ENCODE measurements at regions not wholly inside any gene's neighbourhood (a gene's known extent, or its start where the extent isn't known, plus 50 kb on each side); places are given as distances from the start of the nearest gene placed in this dataset.
"Not testable (repeated sequence)": the region's sequence is repeated elsewhere in the genome, so short reads cannot be mapped to it uniquely, and the experiment has no call there.

DNA sequence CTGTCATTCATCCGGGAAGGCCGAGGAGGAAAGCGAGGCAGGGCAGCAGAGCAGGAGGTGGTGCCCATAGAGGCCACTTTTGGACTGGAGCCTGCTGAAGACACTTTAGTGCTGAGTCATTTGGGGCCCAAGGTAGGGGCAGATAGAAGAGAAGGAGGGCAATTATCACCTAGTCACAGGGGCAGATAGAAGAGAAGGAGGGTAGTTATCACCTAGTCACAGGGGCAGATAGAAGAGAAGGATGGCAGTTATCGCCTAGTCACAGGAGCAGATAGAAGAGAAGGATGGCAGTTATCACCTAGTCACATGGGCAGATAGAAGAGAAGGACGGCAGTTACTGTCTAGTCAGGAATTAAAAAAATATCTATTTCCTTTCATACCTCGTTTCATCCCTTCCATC is 1372.6 kb downstream of the FOXD4L5 start:
- DNase-seq (ENCODE audit: low spot score), result not testable (repeated sequence)

- not testable (repeated sequence) for DNase-seq (ENCODE audit: low spot score)
Observed at GRCh38 chr9:63909076-63909475, 1375.9 kb downstream of the FOXD4L5 start.

- not testable (repeated sequence) for DNase-seq (ENCODE audit: low spot score)
Observed at GRCh38 chr9:63899637-63900190, 1385.3 kb downstream of the FOXD4L5 start.

- not testable (repeated sequence) for DNase-seq (ENCODE audit: low spot score)
Observed at GRCh38 chr9:63881386-63881785, 1403.6 kb downstream of the FOXD4L5 start.

DNA sequence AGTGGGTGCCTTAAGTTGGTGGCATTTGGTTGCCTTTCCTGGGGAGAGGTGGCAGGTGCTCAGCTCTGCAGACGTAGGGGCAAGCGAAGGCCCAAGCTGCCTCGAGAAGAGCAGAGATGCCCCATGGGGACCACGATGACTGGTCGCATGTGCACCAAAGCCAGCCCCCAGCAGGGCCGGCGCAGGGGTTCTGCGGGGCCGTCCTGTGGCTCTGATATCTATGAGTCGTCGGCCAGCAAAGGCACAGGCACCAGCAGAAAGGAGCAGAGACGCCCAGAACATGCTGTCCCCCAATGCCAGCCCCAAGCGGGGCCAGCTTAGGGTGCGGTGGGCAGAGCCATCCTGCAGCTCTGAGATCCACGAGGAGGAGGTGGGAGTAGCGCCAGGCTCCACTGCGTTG is 1408.6 kb downstream of the FOXD4L5 start:
- DNase-seq (ENCODE audit: low spot score), result not testable (repeated sequence)

DNA sequence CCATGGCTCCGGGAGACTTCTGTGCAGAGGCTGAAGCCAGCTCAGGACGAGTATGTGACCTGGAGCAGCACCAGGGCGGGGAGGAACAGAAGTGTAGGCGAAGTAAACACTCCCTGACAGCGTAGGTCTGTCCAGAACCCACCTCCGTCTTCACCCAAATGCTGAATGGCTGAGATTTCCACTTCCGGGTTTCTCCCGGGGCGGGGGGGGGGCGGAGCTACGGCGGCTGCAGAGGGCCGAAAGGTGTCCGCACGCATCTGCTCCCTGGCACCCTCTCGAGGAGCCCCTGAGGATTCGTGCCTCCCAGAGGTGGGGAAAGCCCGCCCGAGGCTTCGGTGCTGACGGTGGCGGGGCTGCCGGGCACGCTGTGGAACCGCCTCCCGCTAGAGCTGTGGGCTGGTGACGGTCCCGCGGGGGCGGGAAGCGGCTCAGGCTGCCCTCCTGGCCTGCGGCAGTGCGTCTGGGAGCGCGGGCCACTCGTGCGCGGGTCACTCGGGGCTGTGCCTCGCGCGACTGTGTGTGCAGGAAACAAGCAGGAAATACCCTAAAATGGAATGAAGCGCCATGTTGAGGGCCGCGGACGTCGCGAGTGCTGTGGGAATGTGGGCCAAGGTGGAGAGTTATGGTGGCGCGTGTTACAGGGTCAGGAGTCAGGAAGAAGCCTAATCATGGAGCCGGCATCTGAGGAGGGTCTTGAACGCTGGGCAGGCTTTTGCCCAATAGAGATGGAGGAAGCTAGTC is 1425.4 kb downstream of the FOXD4L5 start:
- peak; percentile 30 for DNase-seq (ENCODE audit: low spot score)

- DNase-seq (ENCODE audit: low spot score), result not testable (repeated sequence)
Observed at GRCh38 chr9:63859090-63859474, 1425.9 kb downstream of the FOXD4L5 start.

GRCh38 chr9:63853140-63853751 is 1431.8 kb downstream of the FOXD4L5 start:
- DNase-seq (ENCODE audit: low spot score), result not testable (repeated sequence)

DNA sequence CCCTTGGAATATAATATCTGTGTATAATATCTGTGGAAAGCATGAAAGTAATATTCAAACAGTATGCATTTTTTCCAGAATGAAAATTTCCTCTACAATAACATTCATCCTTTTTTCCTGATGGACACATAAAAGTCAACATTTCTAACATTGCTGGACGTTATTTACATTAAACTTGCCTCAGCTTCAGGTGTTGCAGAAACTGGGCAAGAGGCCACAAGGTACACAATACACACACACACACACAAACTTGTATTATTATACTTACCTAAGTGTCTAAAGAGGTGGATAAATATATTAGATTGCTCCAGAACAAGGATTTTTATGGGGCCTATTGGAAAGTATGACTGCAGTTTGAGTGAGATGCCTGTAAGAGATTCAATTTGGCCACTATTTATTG is 1460.2 kb downstream of the FOXD4L5 start:
- DNase-seq (ENCODE audit: low spot score), result not testable (repeated sequence)

GRCh38 chr9:63823375-63824201 is 1461.4 kb downstream of the FOXD4L5 start:
- DNase-seq (ENCODE audit: low spot score), result not testable (repeated sequence)

DNA sequence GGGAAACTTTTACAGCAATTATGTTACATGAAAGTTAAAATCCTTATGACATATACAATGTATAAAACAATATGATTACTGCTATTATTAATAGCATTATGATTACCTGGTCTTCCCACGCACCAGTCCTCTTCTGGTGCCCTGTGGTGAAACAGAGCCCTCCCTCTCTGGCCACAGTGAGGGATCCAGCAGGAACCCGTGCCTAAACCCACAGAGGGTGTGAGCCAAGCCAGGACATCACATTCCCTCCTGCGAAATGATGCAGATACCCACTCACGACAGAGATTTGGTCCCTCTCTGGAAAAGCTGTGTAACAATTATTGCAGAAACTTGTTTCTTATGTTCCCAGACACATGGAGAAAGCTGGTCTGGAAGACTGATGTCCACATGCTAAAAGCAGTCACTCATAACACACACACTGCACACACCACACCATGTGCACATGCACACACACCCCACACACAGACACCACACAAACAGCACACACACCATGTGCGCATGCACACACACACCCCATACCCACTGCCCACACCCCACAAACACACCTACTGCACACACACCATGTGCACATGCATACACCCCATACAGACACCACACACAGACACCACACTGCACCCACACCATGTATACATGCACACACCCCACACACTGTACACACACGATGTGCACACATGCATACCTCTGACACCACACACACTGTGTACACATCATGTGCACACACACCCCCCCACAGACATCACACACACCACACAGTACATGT is 1462.2 kb downstream of the FOXD4L5 start:
- not testable (repeated sequence) for DNase-seq (ENCODE audit: low spot score)

DNA sequence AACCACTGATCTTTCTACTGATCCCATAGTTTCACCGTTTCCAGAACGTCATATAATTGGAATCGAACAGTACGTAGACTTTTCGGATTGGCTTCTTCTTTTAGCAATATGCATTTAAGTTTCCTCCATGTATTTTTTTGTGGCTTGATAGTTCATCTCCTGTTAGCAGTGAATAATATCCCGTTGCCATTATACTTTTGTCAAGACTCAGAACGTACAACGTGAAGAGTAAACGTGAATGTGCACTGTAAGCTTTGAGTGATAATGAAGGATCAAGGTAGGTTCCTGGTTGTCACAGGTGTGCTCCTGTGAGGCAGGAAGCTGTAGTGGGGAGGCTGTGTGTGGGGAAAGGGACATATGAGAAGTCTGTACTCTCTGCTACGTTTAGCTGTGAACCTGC is 1463.7 kb downstream of the FOXD4L5 start:
- not testable (repeated sequence) for DNase-seq (ENCODE audit: low spot score)

DNA sequence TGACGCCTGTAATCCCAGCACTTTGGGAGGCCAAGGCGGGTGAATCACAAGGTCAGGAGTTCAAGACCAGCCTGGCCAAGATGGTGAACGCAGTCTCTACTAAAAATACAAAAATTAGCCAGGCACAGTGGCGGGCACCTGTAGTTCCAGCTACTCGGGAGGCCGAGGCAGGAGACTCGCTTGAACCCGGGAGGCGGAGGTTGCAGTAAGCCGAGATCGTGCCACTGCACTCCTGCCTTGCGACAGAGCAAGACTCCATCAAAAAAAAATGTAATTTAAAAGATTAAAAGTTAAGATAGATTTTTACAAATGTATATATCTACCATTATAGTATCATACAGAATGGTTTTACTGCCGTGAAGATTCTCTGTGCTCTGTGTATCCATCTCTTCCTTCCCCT is 1464.1 kb downstream of the FOXD4L5 start:
- DNase-seq (ENCODE audit: low spot score), result not testable (repeated sequence)

DNA sequence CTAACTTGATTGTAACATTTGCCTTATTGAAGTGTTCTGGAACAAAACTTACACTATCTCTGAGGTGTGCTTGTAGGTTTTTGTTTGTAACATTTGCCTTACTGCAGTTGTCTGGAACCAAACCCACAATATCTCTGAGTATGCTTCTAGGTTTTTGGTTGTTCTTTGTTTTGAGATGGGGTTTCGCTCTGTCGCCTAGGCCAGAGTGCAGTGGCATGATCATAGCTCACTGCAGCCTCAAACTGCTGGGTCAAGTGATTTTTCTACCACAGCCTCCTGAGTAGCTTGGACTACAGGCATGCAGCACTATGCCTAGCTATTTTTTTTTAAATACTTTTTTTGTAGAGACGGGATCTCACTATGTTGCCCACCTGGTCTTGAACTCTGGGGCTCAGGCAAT is 1464.6 kb downstream of the FOXD4L5 start:
- not testable (repeated sequence) for DNase-seq (ENCODE audit: low spot score)

DNA sequence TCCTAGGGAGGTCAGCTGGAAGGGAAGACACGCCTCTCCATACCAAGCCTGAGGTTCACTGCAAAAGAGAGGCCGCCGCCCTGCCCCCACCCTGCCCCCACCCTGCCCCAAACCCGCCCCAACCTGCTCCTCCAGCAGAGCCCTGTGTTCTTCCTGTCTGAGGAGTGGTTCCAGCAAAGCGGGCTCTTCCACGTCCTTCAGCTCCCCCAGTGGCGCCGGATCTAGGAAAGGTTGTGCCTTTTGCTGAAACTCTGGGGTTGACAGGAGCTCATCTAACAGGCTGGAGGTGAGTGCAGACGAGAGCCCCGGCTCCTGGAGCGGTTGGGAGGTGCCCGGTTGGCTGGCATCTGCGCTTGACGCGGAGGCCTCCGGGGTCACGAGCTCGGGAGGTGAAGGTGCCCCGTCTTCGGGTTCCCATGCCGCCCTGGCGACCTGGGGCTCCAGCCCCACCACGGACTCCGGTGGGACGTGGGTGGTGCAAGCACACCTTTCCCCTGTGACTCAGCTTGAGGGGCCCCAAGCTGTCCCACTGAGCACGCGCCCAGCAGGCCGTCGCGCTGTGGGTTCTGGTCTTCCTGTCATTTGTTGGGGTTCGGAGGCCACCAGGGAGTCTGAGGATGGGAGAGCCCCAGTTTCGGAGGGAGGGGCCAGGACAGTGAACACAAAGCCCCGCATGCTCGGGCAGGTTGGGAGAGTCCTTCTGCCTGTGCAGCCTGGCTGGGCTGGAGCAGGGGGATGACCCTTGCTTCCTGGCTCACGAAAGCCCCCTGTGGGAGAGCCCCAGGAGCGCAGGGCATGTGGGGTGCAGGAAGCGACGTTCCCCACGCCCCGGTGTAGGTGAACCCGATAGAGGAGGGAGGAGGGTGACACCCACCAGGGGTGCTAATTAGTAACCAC is 1467.1 kb downstream of the FOXD4L5 start:
- peak; percentile 64 for DNase-seq (ENCODE audit: low spot score)

DNA sequence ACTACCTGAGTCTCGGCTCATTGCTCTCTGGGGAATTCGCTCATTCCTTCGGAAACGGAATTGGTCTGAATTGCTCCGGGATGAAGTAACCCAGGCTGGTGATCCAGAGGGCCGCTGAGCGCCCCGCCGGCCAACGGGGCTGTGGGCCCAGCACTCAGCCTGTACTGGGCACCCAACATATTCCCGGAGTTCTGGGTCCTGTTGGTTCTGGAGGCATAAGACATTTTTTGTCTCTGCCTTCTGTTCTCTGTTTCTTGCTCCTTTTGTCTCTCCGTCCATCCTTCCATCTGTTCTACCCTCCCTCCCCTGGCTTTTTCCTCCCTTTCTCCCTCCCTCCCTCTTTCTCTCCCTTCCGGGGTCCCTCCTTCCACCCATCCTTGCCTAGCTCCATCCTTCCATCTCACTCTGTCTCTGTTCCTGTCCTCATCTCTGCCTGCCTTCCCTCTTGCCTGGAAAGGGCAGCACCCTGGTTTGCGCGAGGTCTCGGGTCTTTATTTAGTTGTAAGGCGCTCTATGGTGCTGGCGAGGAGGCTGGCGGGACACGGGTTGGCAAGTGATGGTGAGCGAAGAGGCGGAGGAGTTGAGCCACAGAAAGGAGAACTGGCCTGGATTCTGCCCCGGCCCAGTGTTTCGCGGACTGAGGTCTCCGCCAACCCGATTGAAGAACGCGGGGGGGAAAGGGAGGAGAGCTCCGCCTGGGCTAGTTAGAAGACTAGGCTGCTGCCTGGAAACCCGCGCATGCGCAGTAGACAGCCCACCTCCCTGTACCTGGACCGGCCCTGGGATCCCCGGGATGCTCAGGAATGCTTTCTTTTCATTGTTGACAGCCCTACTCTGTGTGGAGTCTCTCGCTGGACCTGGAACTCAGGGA is 1468.0 kb downstream of the FOXD4L5 start:
- DNase-seq (ENCODE audit: low spot score), result peak; percentile 78

- DNase-seq (ENCODE audit: low spot score), result not testable (repeated sequence)
Observed at GRCh38 chr9:63814970-63815669, 1469.9 kb downstream of the FOXD4L5 start.

DNA sequence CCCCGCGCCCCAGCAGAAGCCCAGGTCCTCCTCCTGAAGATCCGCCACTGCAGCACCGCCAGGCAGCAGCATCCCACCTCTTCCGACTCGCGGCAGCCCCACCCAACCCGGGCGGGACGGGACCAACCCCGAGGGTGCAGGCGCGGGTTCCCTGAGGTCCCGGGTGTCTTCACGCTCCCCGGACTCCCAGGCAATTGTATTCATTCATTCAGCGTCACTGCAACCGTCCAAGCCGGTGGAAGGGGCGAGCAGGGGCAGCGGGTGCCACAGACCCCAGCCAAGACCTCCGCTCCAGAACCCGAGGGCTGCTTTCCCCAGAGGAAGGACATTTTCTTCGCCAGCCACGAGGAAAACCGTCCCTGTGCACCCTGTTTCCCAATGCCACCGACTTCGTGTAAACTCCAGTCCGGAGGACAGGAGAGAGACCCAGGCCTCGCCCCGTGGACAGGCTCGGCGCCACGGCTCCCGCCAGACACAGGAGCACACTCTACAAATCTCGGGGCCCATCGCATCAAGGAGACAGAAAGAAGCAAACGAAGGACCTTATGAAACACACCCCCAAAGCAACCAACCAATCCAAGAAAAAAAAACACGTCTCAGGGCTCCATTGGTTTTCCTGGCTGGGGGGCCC is 1471.5 kb downstream of the FOXD4L5 start:
- not testable (repeated sequence) for DNase-seq (ENCODE audit: low spot score)

Data from activated CD4-positive, alpha-beta T cell treated with anti-CD3 and anti-CD28 coated beads, Interleukin-2, Interleukin-4, amounts not matched to agents 100 ng/mL and 50 ng/mL, durations not matched to agents 16 hours and 8 hours (primary cell).